Caco-2 (cell line): ENCODE measurements at regions not wholly inside any gene's neighbourhood (a gene's known extent, or its start where the extent isn't known, plus 50 kb on each side); places are given as distances from the start of the nearest gene placed in this dataset.

Experiments
- BruUV-seq: library from RNA; stranded (reverse); fragments of 400-500 nt; replicated peaks from 2 replicates; lab custom pipeline; 2021; lab: Mats Ljungman, UMichigan
- CTCF ChIA-PET: fragments of 300-600 bp; sonication (Branson Sonifier 250); formaldehyde crosslinking; loops from one replicate; lab custom pipeline; 2022; ENCODE audit warnings: antibody characterized with exemption; lab: Charles Lee
- POLR2A ChIA-PET: fragments of 300-600 bp; sonication (Branson Sonifier 250); formaldehyde crosslinking; loops from one replicate; lab custom pipeline; 2022; ENCODE audit warnings: antibody characterized with exemption; lab: Charles Lee
- DNase-seq, 2 experiments: peaks; one replicate each; pipeline versions ENCODE4 v3.0.0 to v3.0.0-alpha.2; 2020 to 2022
- H3K27me3 ChIP-seq: replicated peaks from 2 replicates; pipeline ENCODE4 v1.6.0; 2011; ENCODE audit warnings: low read length; ENCODE audit not compliant: control insufficient read depth, insufficient read depth
- H3K36me3 ChIP-seq: 2 replicates; pipeline ENCODE4 v1.5.1; 2011; ENCODE audit warnings: low read length; ENCODE audit not compliant: control insufficient read depth, insufficient read depth
- H3K4me1 ChIP-seq: fragments of 250-450 bp; sonication (Bioruptor Pico); 2 replicates; pipeline ENCODE4 v1.5.1; 2020; ENCODE audit warnings: mild to moderate bottlenecking
- H3K4me3 ChIP-seq: 2 replicates; pipeline ENCODE4 v1.5.1; 2011; ENCODE audit warnings: low read depth, mild to moderate bottlenecking, control low read depth, low read length
- H3K9me3 ChIP-seq: fragments of 250-450 bp; sonication (Bioruptor Pico); 2 replicates; pipeline ENCODE4 v1.5.1; 2020; ENCODE audit warnings: mild to moderate bottlenecking, moderate library complexity
- H3K27ac Mint-ChIP-seq: one replicate; pipeline ENCODE4 v1.8.0; 2022; ENCODE audit warnings: mixed read lengths; ENCODE audit not compliant: unreplicated experiment
- H3K27me3 Mint-ChIP-seq: one replicate; pipeline ENCODE4 v1.8.0; 2022; ENCODE audit warnings: mixed read lengths; ENCODE audit not compliant: insufficient read depth, unreplicated experiment
- H3K36me3 Mint-ChIP-seq: one replicate; pipeline ENCODE4 v1.8.0; 2022; ENCODE audit warnings: mild to moderate bottlenecking, mixed read lengths; ENCODE audit not compliant: insufficient read depth, unreplicated experiment
- H3K4me1 Mint-ChIP-seq: one replicate; pipeline ENCODE4 v1.8.0; 2022; ENCODE audit warnings: low read depth, mixed read lengths; ENCODE audit not compliant: unreplicated experiment
- H3K4me3 Mint-ChIP-seq: one replicate; pipeline ENCODE4 v1.8.0; 2022; ENCODE audit warnings: mild to moderate bottlenecking, moderate library complexity, mixed read lengths; ENCODE audit not compliant: unreplicated experiment
- H3K9me3 Mint-ChIP-seq: one replicate; pipeline ENCODE4 v1.8.0; 2022; ENCODE audit warnings: mixed read lengths; ENCODE audit not compliant: unreplicated experiment
- intact Hi-C: fragments of 100-400 bp; cut with micrococcal nuclease; formaldehyde crosslinking; loops from one replicate; pipeline ENCODE4 v1.10.0; 2022; ENCODE audit not compliant: unreplicated experiment
- TF ChIP-seq, protein P1 (sequence below), 2 experiments: fragments of 200-600 bp in 1 of 2; IDR thresholded peaks; 1 replicate in 1 of 2; 2 replicates in 1 of 2; pipeline versions ENCODE4 v1.5.1 to v1.8.0; 2011 to 2022; ENCODE audit warnings: antibody characterized with exemption in 1 of 2, control low read depth in 1 of 2, inconsistent platforms in 1 of 2, low read depth in 1 of 2, low read length in 1 of 2, mild to moderate bottlenecking in 1 of 2, moderate library complexity in 1 of 2; ENCODE audit not compliant: insufficient read depth in 1 of 2, severe bottlenecking in 1 of 2, unreplicated experiment in 1 of 2

DNA sequence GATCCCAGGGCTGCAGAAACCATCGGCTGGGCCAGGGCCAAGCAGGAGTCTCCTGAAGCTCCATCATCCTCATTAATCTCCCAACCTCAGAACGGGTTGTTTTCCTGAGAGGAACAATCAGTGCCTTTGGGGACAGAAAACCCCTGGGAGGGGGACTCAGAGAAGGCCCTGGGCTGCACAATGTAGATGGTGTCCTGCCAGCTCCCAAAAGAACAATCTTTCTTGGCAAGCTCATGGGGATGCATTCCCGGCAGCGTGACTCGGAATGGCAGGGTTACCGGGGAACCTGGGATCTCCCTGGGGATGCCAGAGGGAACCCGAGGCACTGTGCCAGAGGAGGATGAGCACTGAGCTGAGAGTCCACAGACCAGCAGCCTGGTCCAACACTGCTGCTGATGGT lies 72.1 kb upstream of the ATP2B2 start:
- TF ChIP-seq, protein P1, sequence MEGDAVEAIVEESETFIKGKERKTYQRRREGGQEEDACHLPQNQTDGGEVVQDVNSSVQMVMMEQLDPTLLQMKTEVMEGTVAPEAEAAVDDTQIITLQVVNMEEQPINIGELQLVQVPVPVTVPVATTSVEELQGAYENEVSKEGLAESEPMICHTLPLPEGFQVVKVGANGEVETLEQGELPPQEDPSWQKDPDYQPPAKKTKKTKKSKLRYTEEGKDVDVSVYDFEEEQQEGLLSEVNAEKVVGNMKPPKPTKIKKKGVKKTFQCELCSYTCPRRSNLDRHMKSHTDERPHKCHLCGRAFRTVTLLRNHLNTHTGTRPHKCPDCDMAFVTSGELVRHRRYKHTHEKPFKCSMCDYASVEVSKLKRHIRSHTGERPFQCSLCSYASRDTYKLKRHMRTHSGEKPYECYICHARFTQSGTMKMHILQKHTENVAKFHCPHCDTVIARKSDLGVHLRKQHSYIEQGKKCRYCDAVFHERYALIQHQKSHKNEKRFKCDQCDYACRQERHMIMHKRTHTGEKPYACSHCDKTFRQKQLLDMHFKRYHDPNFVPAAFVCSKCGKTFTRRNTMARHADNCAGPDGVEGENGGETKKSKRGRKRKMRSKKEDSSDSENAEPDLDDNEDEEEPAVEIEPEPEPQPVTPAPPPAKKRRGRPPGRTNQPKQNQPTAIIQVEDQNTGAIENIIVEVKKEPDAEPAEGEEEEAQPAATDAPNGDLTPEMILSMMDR (IDR thresholded peaks at IDR 0.05; ENCODE audit: insufficient read depth in 1 of 2, low read depth in 1 of 2, low read length in 1 of 2, severe bottlenecking in 1 of 2, unreplicated experiment in 1 of 2), result no peak
- H3K27me3 Mint-ChIP-seq, result peaks cover 20% of the 10 kb centered on the region
- Histone ChIP-seq H3K4me1 (no peaks in the 10 kb centered on the region), H3K36me3 (no peaks in the 10 kb centered on the region), H3K27me3 (no peaks in the 10 kb centered on the region), H3K9me3 (no peaks in the 10 kb centered on the region), H3K4me3 (no peak overlapping the region)
- H3K4me3 Mint-ChIP-seq, result no peak overlapping the region
- H3K9me3 Mint-ChIP-seq, result no peaks in the 10 kb centered on the region
- ChIA-PET POLR2A (no interaction called here), CTCF (interaction anchor here (0.6 kb wide), 1 partner anchor 235 kb away, joined by 4 read pairs; no protein-coding TSS in a partner anchor)
- no peaks in the 10 kb centered on the region for H3K36me3 Mint-ChIP-seq
- intact Hi-C loops, result no loop called here
- H3K27ac Mint-ChIP-seq, result no peak overlapping the region
- BruUV-seq, result no TSS peak
- no peaks in the 10 kb centered on the region for H3K4me1 Mint-ChIP-seq
- no peak for DNase-seq

DNA sequence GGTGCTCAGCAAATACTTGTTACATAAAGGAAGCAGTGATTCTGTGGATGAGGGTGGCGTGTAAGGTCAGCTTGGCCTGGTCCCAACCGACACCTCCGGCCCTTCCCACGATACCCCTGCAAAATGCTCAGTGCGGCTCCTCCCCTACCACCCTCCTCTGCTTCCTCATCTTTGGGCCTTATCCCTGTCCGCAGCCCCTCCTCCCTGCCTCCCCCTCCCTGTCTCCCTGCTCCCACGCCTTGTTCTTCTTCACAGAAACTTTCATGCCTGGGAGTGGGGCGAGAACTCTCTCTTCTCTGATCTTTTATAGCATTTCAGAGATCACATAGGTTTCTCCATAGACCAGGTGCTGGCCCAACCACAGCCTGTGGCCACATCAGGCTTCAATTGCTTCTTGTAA lies 75.0 kb upstream of the ATP2B2 start:
- intact Hi-C loops, result no loop called here
- TF ChIP-seq, protein P1 (IDR thresholded peaks at IDR 0.05; ENCODE audit: insufficient read depth in 1 of 2, low read depth in 1 of 2, low read length in 1 of 2, severe bottlenecking in 1 of 2, unreplicated experiment in 1 of 2), result no peak
- H3K4me3 ChIP-seq, result no peak overlapping the region
- H3K4me1 ChIP-seq, result no peaks in the 10 kb centered on the region
- Mint-ChIP-seq H3K27ac (no peak overlapping the region), H3K27me3 (peaks cover 22% of the 10 kb centered on the region), H3K4me1 (no peaks in the 10 kb centered on the region), H3K36me3 (no peaks in the 10 kb centered on the region), H3K4me3 (no peak overlapping the region), H3K9me3 (no peaks in the 10 kb centered on the region)
- no TSS peak for BruUV-seq
- no peak for DNase-seq
- ChIA-PET POLR2A (no interaction called here), CTCF (no interaction called here)
- H3K27me3 ChIP-seq, result no peaks in the 10 kb centered on the region
- no peaks in the 10 kb centered on the region for H3K36me3 ChIP-seq
- no peaks in the 10 kb centered on the region for H3K9me3 ChIP-seq

DNA sequence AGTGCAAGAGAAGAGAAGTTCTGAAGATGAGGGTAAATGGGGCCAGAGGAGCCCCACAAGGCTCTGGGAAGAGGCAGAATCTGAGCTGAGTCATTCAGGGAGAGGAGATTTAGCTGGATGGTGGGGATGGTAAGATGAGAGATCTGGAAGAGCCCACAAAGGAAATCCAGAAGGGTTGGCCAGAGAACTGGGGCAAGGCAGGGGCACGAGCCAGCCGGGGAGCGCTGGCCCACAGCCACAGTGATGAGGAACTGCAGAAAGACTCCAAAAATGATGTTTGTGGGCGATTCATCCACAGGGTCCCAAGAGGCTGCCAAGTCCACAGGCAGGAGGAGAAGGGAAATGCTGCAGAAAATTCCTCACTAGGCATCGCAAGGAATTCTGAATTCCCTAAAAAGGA lies 75.9 kb upstream of the ATP2B2 start:
- Histone ChIP-seq H3K4me1 (no peaks in the 10 kb centered on the region), H3K27me3 (no peaks in the 10 kb centered on the region), H3K4me3 (no peak overlapping the region), H3K9me3 (no peaks in the 10 kb centered on the region), H3K36me3 (no peaks in the 10 kb centered on the region)
- Mint-ChIP-seq H3K9me3 (no peaks in the 10 kb centered on the region), H3K4me3 (no peak overlapping the region), H3K4me1 (no peaks in the 10 kb centered on the region), H3K27ac (no peak overlapping the region), H3K36me3 (no peaks in the 10 kb centered on the region), H3K27me3 (peaks cover 26% of the 10 kb centered on the region)
- no peak for DNase-seq
- BruUV-seq, result no TSS peak
- TF ChIP-seq, protein P1 (IDR thresholded peaks at IDR 0.05; ENCODE audit: insufficient read depth in 1 of 2, low read depth in 1 of 2, low read length in 1 of 2, severe bottlenecking in 1 of 2, unreplicated experiment in 1 of 2), result no peak
- ChIA-PET CTCF (no interaction called here), POLR2A (no interaction called here)
- intact Hi-C loops, result no loop called here
